Brain microvascular endothelial cell (primary cell): ENCODE measurements at regions not wholly inside any gene's neighbourhood (a gene's known extent, or its start where the extent isn't known, plus 50 kb on each side); places are given as distances from the start of the nearest gene placed in this dataset.

Experiments
- DNase-seq: peaks from one replicate; pipeline ENCODE4 v3.0.0-alpha.2; 2020
- H3K27ac ChIP-seq: fragments of 250-450 bp; sonication (Bioruptor Pico); 2 replicates; pipeline ENCODE4 v1.5.1; 2020; ENCODE audit warnings: mild to moderate bottlenecking, moderate library complexity
- H3K27me3 ChIP-seq: fragments of 250-450 bp; sonication (Bioruptor Pico); replicated peaks from 2 replicates; pipeline ENCODE4 v1.5.1; 2020; ENCODE audit warnings: mild to moderate bottlenecking
- H3K36me3 ChIP-seq: fragments of 250-450 bp; sonication (Bioruptor Pico); replicated peaks from 2 replicates; pipeline ENCODE4 v1.5.1; 2020; ENCODE audit warnings: mild to moderate bottlenecking
- H3K4me3 ChIP-seq: 2 replicates; pipeline ENCODE4 v1.5.1; 2011; ENCODE audit warnings: low read depth, mild to moderate bottlenecking, control low read depth, low read length, moderate library complexity
- CTCF ChIP-seq: IDR thresholded peaks from 2 replicates; pipeline ENCODE4 v1.5.1; 2011; ENCODE audit warnings: low read depth, mild to moderate bottlenecking, moderate library complexity, low read length, control low read depth, inconsistent platforms; ENCODE audit errors: missing control alignments
- in situ Hi-C: cut with HindIII; loops from 2 replicates; pipeline ENCODE4 v1.10.0; 2017; ENCODE audit warnings: low sequenced_read_pairs, low pct_ligation_motif_present

- no peak for DNase-seq
- Histone ChIP-seq H3K36me3 (no peaks in the 10 kb centered on the region), H3K27ac (no peak overlapping the region), H3K4me3 (no peak overlapping the region), H3K27me3 (no peaks in the 10 kb centered on the region)
- in situ Hi-C loops, result loop anchor here (25.0 kb wide), 1 partner anchor 367 kb away; no protein-coding TSS in a partner anchor
- no peak for TF ChIP-seq CTCF
Observed at GRCh38 chr11:45754741-45755140, 50.2 kb upstream of the SLC35C1 start.

GRCh38 chr11:45754261-45754709 lies 50.7 kb upstream of the SLC35C1 start:
- no peak for TF ChIP-seq CTCF

GRCh38 chr11:45752106-45752505 lies 52.8 kb upstream of the SLC35C1 start:
- in situ Hi-C loops, result loop anchor here (25.0 kb wide), 1 partner anchor 365 kb away; no protein-coding TSS in a partner anchor
- no peaks in the 10 kb centered on the region for H3K27me3 ChIP-seq

More at GRCh38 chr11:45754261-45754709, 50.7 kb upstream of the SLC35C1 start:
- no peaks in the 10 kb centered on the region for H3K36me3 ChIP-seq
- in situ Hi-C loops, result loop anchor here (25.0 kb wide), 1 partner anchor 367 kb away; no protein-coding TSS in a partner anchor
- H3K27me3 ChIP-seq, result no peaks in the 10 kb centered on the region
- H3K4me3 ChIP-seq, result no peak overlapping the region
- no peak overlapping the region for H3K27ac ChIP-seq
- peak; percentile 48 for DNase-seq

DNA sequence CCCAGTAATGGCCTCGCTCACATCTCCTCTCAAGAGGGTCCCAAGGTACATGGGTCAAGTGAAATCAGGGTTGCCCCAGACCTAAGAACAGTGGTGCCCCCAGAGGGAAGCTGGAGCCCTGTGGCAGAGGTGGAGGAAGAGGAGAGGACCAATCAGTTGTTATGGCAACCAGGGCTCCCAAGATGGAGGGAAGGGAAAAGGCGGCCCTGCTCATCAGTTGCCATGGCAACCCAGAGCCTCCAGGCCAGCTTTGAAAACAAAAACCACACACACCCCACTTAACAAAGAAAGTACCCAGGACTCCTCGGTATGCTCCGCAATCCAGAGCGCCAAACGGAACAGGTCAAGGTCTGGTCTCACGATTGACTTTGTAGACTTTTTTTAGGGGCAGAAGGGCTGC lies 53.5 kb upstream of the SLC35C1 start:
- Histone ChIP-seq H3K36me3 (no peaks in the 10 kb centered on the region), H3K27me3 (no peaks in the 10 kb centered on the region), H3K27ac (no peak overlapping the region), H3K4me3 (no peak overlapping the region)
- DNase-seq, result no peak
- no peak for TF ChIP-seq CTCF
- in situ Hi-C loops, result loop anchor here (25.0 kb wide), 1 partner anchor 364 kb away; no protein-coding TSS in a partner anchor

More at GRCh38 chr11:45752106-45752505, 52.8 kb upstream of the SLC35C1 start:
- DNase-seq, result no peak
- Histone ChIP-seq H3K27ac (no peak overlapping the region), H3K4me3 (no peak overlapping the region), H3K36me3 (no peaks in the 10 kb centered on the region)
- no peak for TF ChIP-seq CTCF

GRCh38 chr11:45750439-45750838 lies 54.5 kb upstream of the SLC35C1 start:
- TF ChIP-seq CTCF, result no peak
- Histone ChIP-seq H3K27me3 (no peaks in the 10 kb centered on the region), H3K36me3 (no peaks in the 10 kb centered on the region), H3K27ac (no peak overlapping the region), H3K4me3 (no peak overlapping the region)
- DNase-seq, result no peak
- in situ Hi-C loops, result loop anchor here (25.0 kb wide), 1 partner anchor 363 kb away; no protein-coding TSS in a partner anchor

- no peak for TF ChIP-seq CTCF
- Histone ChIP-seq H3K36me3 (no peaks in the 10 kb centered on the region), H3K27me3 (no peaks in the 10 kb centered on the region), H3K27ac (no peak overlapping the region), H3K4me3 (no peak overlapping the region)
- in situ Hi-C loops, result no loop called here
- no peak for DNase-seq
Observed at GRCh38 chr11:45748801-45749200, 56.1 kb upstream of the SLC35C1 start.
